ENCODE measurements at regions not wholly inside any gene's neighbourhood (a gene's known extent, or its start where the extent isn't known, plus 50 kb on each side); places are given as distances from the start of the nearest gene placed in this dataset.

- no peak for DNase-seq (ENCODE audit: extremely low read depth in 1 of 2, low read depth in 1 of 2)
Observed at GRCh38 chr19:28521614-28522544, 691.1 kb downstream of the UQCRFS1 start.

GRCh38 chr19:28520998-28521568, 691.9 kb downstream of the UQCRFS1 start:
- DNase-seq (ENCODE audit: extremely low read depth in 1 of 2, low read depth in 1 of 2), result no peak

GRCh38 chr19:28519952-28520861, 692.7 kb downstream of the UQCRFS1 start:
- no peak for DNase-seq (ENCODE audit: extremely low read depth in 1 of 2, low read depth in 1 of 2)

- DNase-seq (ENCODE audit: extremely low read depth in 1 of 2, low read depth in 1 of 2), result no peak
Observed at GRCh38 chr19:28519218-28519779, 693.7 kb downstream of the UQCRFS1 start.

- no peak for DNase-seq (ENCODE audit: extremely low read depth in 1 of 2, low read depth in 1 of 2)
Observed at GRCh38 chr19:28516415-28516872, 696.5 kb downstream of the UQCRFS1 start.

- no peak for DNase-seq (ENCODE audit: extremely low read depth in 1 of 2, low read depth in 1 of 2)
Observed at GRCh38 chr19:28514166-28514565, 698.8 kb downstream of the UQCRFS1 start.

GRCh38 chr19:28511655-28512054, 701.3 kb downstream of the UQCRFS1 start:
- DNase-seq (ENCODE audit: extremely low read depth in 1 of 2, low read depth in 1 of 2), result no peak

- DNase-seq (ENCODE audit: extremely low read depth in 1 of 2, low read depth in 1 of 2), result no peak
Observed at GRCh38 chr19:28509079-28509895, 703.7 kb downstream of the UQCRFS1 start.

- DNase-seq (ENCODE audit: extremely low read depth in 1 of 2, low read depth in 1 of 2), result no peak
Observed at GRCh38 chr19:28508666-28509065, 704.3 kb downstream of the UQCRFS1 start.

GRCh38 chr19:28505933-28506332, 707.0 kb downstream of the UQCRFS1 start:
- DNase-seq (ENCODE audit: extremely low read depth in 1 of 2, low read depth in 1 of 2), result no peak

GRCh38 chr19:28505134-28505533, 707.8 kb downstream of the UQCRFS1 start:
- DNase-seq (ENCODE audit: extremely low read depth in 1 of 2, low read depth in 1 of 2), result no peak

- no peak for DNase-seq (ENCODE audit: extremely low read depth in 1 of 2, low read depth in 1 of 2)
Observed at GRCh38 chr19:28504727-28505126, 708.2 kb downstream of the UQCRFS1 start.

GRCh38 chr19:28504139-28504538, 708.8 kb downstream of the UQCRFS1 start:
- no peak for DNase-seq (ENCODE audit: extremely low read depth in 1 of 2, low read depth in 1 of 2)

GRCh38 chr19:28502879-28503734, 709.8 kb downstream of the UQCRFS1 start:
- no peak for DNase-seq (ENCODE audit: extremely low read depth in 1 of 2, low read depth in 1 of 2)

- no peak for DNase-seq (ENCODE audit: extremely low read depth in 1 of 2, low read depth in 1 of 2)
Observed at GRCh38 chr19:28501976-28502375, 711.0 kb downstream of the UQCRFS1 start.

GRCh38 chr19:28500982-28501630, 711.8 kb downstream of the UQCRFS1 start:
- no peak for DNase-seq (ENCODE audit: extremely low read depth in 1 of 2, low read depth in 1 of 2)

GRCh38 chr19:28500296-28500695, 712.7 kb downstream of the UQCRFS1 start:
- DNase-seq (ENCODE audit: extremely low read depth in 1 of 2, low read depth in 1 of 2), result no peak

GRCh38 chr19:28498404-28498976, 714.5 kb downstream of the UQCRFS1 start:
- no peak for DNase-seq (ENCODE audit: extremely low read depth in 1 of 2, low read depth in 1 of 2)

Measured in activated CD8-positive, alpha-beta memory T cell treated with anti-CD3 and anti-CD28 coated beads for 1 hour (primary cell).